ENCODE measurements at regions not wholly inside any gene's neighbourhood (a gene's known extent, or its start where the extent isn't known, plus 50 kb on each side); places are given as distances from the start of the nearest gene placed in this dataset.

- TF ChIP-seq CTCF (IDR thresholded peaks at IDR 0.05 in 8 of 11, conservative IDR thresholded peaks at IDR 0.05 in 3 of 11) (no peak), POLR2AphosphoS5 (IDR thresholded peaks at IDR 0.05) (no peak), POLR2A (IDR thresholded peaks at IDR 0.05) (no peak)
These were observed 289.3 kb upstream of the WWC1 start for GRCh38 chr5:168002116-168002515.
